ENCODE measurements at regions not wholly inside any gene's neighbourhood (a gene's known extent, or its start where the extent isn't known, plus 50 kb on each side); places are given as distances from the start of the nearest gene placed in this dataset.

DNA sequence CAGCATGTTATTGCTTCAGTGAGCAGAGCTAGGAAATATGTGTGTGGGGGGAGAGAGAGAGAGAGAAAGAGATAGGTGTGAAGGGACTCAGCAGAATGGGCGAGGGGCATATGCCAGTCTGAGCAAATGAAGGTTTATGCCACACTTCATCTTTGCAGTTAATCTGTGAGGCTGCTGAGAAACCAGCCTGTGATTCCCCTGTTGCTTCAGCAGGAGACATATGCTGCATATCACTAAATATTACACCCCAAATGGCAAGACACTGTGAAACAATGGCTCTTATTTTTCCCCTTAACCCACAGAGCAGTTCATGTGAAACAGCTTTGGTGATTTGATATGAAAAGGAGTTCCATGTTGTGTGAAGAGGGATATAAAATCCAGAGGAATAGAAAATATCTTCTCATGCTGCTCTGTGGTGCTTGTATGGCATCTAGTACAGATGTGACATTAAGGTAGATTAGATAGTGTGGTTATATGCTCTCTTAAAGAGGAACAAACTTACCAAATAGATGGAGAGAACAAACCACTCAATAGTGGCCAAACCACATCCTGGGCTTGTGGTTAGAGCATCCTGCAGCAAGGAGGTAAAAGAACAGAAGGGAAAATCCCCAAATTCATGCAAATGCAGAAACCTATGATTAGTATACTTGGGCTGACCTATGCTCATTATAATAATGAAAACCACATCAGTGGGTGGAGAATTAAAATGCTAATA, 864.2 kb downstream of the FAM181B start:
- FAIRE-seq, result no peak
- TF ChIP-seq JUN (IDR thresholded peaks at IDR 0.05; ENCODE audit: borderline replicate concordance, insufficient read depth, insufficient read length, low read depth) (no peak), POLR2A (IDR thresholded peaks at IDR 0.05; ENCODE audit: low read depth, low read length) (no peak), EZH2 (IDR thresholded peaks at IDR 0.05; ENCODE audit: borderline replicate concordance, low read depth, low read length, severe bottlenecking) (no peak), FOS (IDR thresholded peaks at IDR 0.05; ENCODE audit: borderline replicate concordance, insufficient read depth, low read length) (no peak), MYC (IDR thresholded peaks at IDR 0.05; ENCODE audit: low read depth, low read length) (no peak), GATA2 (IDR thresholded peaks at IDR 0.05; ENCODE audit: insufficient read depth, insufficient read length, low read depth, low read length) (no peak), POLR2AphosphoS5 (IDR thresholded peaks at IDR 0.05; ENCODE audit: insufficient read depth, low read depth, low read length) (no peak)
- TF ChIP-seq, protein P1, sequence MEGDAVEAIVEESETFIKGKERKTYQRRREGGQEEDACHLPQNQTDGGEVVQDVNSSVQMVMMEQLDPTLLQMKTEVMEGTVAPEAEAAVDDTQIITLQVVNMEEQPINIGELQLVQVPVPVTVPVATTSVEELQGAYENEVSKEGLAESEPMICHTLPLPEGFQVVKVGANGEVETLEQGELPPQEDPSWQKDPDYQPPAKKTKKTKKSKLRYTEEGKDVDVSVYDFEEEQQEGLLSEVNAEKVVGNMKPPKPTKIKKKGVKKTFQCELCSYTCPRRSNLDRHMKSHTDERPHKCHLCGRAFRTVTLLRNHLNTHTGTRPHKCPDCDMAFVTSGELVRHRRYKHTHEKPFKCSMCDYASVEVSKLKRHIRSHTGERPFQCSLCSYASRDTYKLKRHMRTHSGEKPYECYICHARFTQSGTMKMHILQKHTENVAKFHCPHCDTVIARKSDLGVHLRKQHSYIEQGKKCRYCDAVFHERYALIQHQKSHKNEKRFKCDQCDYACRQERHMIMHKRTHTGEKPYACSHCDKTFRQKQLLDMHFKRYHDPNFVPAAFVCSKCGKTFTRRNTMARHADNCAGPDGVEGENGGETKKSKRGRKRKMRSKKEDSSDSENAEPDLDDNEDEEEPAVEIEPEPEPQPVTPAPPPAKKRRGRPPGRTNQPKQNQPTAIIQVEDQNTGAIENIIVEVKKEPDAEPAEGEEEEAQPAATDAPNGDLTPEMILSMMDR (IDR thresholded peaks at IDR 0.05; ENCODE audit: extremely low read depth in 1 of 2, insufficient read depth in 1 of 2, low read depth in 1 of 2, low read length in 2 of 2), result no peak
- TF ChIP-seq, protein P2, sequence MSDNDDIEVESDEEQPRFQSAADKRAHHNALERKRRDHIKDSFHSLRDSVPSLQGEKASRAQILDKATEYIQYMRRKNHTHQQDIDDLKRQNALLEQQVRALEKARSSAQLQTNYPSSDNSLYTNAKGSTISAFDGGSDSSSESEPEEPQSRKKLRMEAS (IDR thresholded peaks at IDR 0.05; ENCODE audit: insufficient read depth, insufficient read length), result no peak

More for the DNA sequence above, 864.2 kb downstream of the FAM181B start:
- Histone ChIP-seq H3K9me1 (replicated peaks; ENCODE audit: control insufficient read depth, extremely low read depth, insufficient read depth, low read length) (no peaks in the 10 kb centered on the region), H3K36me3 (ENCODE audit: control insufficient read depth in 2 of 2, extremely low read depth in 1 of 2, insufficient read depth in 2 of 2, low read length in 2 of 2) (no peaks in the 10 kb centered on the region), H3K4me1 (ENCODE audit: control insufficient read depth, extremely low read depth, insufficient read depth, low read length) (no peaks in the 10 kb centered on the region), H3K9me3 (replicated peaks; ENCODE audit: control insufficient read depth, insufficient read depth, low read length) (peaks cover 2% of the 10 kb centered on the region), H3K27ac (ENCODE audit: insufficient read depth, low read depth, low read length) (no peak overlapping the region), H2AFZ (ENCODE audit: low read depth, low read length) (no peak overlapping the region), H3K9ac (replicated peaks; ENCODE audit: extremely low read depth, insufficient read depth, low read length) (no peak overlapping the region), H3K4me2 (ENCODE audit: insufficient read depth, low read length) (no peak overlapping the region), H3K27me3 (ENCODE audit: control insufficient read depth in 2 of 2, insufficient read depth in 2 of 2, low read length in 2 of 2) (no peaks in the 10 kb centered on the region), H3K4me3 (replicated peaks in 1 of 3; ENCODE audit: insufficient read depth in 1 of 3, low read depth in 1 of 3, low read length in 3 of 3) (no peak overlapping the region), H4K20me1 (replicated peaks; ENCODE audit: control insufficient read depth, extremely low read depth, insufficient read depth, low read length) (no peaks in the 10 kb centered on the region), H3K79me2 (ENCODE audit: control insufficient read depth, insufficient read depth, low read length) (no peaks in the 10 kb centered on the region)
- no TSS peak for BruUV-seq (replicated peaks)
- CTCF ChIA-PET, result no interaction called here
- no peak for DNase-seq (ENCODE audit: low read depth, low spot score)
- dilution Hi-C loops (cut with MboI; ENCODE audit: extremely low pct_ligation_motif_present, low sequenced_read_pairs) (no loop called here), intact Hi-C loops (cut with micrococcal nuclease) (no loop called here)
- POLR2A ChIA-PET, result no interaction called here
